ENCODE measurements at regions not wholly inside any gene's neighbourhood (a gene's known extent, or its start where the extent isn't known, plus 50 kb on each side); places are given as distances from the start of the nearest gene placed in this dataset.

GRCh38 chr11:80990885-80991284, 1550.1 kb upstream of the TENM4 start (continued):
- TF ChIP-seq, protein P1, sequence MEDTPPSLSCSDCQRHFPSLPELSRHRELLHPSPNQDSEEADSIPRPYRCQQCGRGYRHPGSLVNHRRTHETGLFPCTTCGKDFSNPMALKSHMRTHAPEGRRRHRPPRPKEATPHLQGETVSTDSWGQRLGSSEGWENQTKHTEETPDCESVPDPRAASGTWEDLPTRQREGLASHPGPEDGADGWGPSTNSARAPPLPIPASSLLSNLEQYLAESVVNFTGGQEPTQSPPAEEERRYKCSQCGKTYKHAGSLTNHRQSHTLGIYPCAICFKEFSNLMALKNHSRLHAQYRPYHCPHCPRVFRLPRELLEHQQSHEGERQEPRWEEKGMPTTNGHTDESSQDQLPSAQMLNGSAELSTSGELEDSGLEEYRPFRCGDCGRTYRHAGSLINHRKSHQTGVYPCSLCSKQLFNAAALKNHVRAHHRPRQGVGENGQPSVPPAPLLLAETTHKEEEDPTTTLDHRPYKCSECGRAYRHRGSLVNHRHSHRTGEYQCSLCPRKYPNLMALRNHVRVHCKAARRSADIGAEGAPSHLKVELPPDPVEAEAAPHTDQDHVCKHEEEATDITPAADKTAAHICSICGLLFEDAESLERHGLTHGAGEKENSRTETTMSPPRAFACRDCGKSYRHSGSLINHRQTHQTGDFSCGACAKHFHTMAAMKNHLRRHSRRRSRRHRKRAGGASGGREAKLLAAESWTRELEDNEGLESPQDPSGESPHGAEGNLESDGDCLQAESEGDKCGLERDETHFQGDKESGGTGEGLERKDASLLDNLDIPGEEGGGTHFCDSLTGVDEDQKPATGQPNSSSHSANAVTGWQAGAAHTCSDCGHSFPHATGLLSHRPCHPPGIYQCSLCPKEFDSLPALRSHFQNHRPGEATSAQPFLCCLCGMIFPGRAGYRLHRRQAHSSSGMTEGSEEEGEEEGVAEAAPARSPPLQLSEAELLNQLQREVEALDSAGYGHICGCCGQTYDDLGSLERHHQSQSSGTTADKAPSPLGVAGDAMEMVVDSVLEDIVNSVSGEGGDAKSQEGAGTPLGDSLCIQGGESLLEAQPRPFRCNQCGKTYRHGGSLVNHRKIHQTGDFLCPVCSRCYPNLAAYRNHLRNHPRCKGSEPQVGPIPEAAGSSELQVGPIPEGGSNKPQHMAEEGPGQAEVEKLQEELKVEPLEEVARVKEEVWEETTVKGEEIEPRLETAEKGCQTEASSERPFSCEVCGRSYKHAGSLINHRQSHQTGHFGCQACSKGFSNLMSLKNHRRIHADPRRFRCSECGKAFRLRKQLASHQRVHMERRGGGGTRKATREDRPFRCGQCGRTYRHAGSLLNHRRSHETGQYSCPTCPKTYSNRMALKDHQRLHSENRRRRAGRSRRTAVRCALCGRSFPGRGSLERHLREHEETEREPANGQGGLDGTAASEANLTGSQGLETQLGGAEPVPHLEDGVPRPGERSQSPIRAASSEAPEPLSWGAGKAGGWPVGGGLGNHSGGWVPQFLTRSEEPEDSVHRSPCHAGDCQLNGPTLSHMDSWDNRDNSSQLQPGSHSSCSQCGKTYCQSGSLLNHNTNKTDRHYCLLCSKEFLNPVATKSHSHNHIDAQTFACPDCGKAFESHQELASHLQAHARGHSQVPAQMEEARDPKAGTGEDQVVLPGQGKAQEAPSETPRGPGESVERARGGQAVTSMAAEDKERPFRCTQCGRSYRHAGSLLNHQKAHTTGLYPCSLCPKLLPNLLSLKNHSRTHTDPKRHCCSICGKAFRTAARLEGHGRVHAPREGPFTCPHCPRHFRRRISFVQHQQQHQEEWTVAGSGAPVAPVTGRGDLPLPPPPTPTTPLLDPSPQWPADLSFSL (CRISPR knock-in tag; IDR thresholded peaks at IDR 0.05), result no peak
- TF ChIP-seq ZNF12 (CRISPR knock-in tag; IDR thresholded peaks at IDR 0.05) (no peak), KMT2A (CRISPR knock-in tag; IDR thresholded peaks at IDR 0.05) (no peak), ZNF546 (CRISPR knock-in tag; conservative IDR thresholded peaks at IDR 0.05) (no peak), RNF219 (CRISPR knock-in tag; IDR thresholded peaks at IDR 0.05) (no peak), MAFK (conservative IDR thresholded peaks at IDR 0.05 in 1 of 2, IDR thresholded peaks at IDR 0.05 in 1 of 2; ENCODE audit: low read length in 2 of 2) (no peak)
